SIG-M5 (cell line): ENCODE measurements at regions not wholly inside any gene's neighbourhood (a gene's known extent, or its start where the extent isn't known, plus 50 kb on each side); places are given as distances from the start of the nearest gene placed in this dataset.

Experiments
- DNase-seq: peaks from one replicate; lab custom pipeline; 2025; lab: John Stamatoyannopoulos, UW

- no peak for DNase-seq
Measured at GRCh38 chr9:113646946-113647914, 183.7 kb downstream of the RGS3 start.

- no peak for DNase-seq
Measured at GRCh38 chr9:113648048-113648447, 184.5 kb downstream of the RGS3 start.

DNA sequence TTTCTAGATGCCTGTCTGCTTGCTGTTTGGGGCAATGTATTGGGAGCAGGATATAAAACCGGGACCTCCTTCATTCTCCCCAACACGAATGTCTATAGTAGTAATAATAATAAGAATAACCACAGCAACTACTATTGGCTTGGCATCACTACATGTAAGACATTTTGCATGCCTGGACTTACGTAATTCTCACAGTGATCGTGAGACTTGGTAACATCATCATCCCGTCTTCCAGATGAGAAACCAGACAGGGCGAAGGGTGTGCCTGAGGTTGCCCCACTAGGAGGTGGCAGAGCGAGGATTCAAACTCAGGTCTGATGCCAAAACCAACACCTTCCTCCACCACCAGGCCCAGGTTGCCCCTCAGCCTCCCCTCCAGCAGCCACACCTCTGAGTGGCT is 185.1 kb downstream of the RGS3 start:
- no peak for DNase-seq

DNA sequence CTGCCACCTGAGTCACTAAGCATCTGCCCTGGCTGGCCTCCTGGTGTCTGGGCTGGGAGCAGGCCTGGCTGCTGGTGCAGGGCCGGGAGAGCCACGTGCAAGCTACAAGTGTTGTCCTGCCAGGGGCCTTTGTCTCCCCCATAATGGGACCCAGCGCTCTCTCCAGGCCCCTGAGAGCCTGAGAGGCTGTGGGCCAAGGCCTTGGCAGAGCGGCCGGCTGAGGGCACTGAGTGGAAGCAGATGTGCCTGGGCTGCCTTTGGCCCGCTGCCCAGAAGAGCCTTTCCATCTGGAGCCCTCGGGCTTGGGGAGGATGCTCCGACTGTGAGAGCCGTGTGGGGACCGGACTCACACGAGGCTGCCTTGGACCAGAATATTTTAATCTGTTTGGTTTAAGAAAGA is 185.5 kb downstream of the RGS3 start:
- no peak for DNase-seq

- DNase-seq: no peak
Measured at GRCh38 chr9:113649855-113650206, 186.3 kb downstream of the RGS3 start.

DNA sequence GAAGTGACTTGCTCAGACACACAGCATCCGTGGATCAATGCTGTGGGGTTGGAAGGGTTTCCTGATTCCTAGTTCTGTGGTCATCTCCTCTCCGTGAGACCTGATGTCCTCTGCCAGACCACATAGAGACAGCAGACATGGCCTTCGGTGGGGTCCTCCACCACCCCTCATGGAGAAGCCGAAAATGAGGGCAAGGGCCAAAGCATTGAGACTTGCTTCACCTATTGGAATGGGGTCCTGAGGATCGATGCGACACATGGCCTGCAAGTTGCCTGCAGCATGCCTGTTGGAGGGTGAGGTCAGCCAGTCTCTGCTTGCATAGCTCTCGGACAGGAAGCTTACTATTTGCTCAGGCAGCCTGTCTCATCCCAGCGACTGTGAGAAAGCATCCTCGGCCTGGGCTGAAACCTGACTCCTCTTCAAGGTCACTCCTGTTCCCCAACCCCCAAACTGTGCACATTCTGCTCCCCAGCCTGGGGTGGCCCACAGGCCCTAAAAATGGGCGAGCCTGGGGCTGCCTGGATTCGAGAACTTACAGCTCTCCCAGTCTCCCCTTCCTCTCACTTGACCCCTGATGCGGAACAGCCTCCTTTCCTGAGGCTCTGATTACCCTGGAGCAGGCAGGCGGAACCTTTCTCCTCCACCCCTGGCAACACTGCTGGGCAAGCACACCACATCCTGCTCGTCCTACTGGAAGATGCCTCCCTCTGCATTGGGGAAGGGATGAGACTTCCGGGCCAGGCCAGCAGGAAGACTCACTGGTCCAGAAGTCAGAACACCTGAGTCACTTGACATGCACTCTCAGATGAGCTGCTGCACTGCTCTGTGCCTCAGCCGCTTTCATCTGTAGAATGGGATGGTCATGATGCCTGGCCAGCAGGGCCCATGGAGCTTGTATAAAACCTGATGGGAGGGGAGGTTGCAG is 186.9 kb downstream of the RGS3 start:
- no peak for DNase-seq

DNA sequence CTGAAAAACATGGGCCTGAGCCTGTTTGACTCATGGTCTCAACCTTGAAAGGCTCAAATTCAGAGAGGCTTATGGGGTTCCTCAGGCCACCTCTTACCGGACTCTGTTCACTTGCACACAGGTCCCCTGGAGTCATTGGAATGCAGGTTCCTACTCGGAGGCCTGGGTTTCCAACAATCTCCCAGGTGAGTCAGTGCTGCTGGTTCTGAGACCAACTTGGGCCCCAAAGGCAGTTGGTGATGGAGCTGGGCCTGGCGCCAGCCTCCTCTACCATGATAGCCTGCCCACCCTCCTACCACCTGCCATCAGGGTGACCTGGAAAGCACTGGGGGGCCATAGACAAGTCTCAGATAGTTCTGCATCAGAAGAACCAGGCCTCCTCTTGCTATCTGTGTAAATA is 188.4 kb downstream of the RGS3 start:
- DNase-seq: no peak

DNA sequence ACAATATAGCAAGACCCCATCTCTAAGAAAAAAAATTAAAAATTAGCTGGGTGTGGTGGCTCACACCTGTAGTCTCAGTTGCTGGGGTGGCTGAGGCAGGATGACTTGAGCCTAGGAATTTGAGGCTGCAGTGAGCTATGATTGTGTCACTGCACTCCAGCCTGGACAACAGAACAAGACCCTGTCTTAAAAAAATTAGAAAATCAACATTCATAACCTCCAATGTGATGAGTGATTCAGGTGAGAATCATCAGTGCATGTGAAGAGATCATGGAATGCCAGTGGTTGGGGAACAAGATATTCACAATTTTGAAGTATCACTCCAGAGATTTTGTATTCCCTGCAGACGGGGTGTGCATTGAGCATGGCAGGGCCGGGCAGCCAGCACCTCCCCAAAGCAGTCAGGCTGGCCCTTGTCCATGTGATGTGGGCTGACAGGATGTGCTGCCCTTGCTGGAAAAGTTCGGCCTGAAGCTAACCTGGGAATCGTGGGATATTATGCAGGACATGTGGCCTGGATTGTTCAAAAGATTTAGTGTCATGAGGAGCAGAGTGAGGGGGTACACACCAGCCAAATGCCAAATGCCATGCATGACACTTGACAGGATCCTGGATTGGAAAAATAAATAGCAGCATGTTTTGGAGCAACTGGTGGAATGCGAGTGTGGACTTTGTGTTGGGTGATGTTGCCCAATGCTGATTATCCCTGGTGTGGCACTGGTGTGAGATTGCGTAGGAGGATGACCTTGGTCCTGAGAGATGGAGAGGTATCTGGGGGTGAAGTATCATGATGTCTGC is 189.0 kb downstream of the RGS3 start:
- DNase-seq: no peak

- DNase-seq: no peak
Measured at GRCh38 chr9:113653746-113654604, 190.4 kb downstream of the RGS3 start.

GRCh38 chr9:113654605-113655428 is 191.3 kb downstream of the RGS3 start:
- no peak for DNase-seq

DNA sequence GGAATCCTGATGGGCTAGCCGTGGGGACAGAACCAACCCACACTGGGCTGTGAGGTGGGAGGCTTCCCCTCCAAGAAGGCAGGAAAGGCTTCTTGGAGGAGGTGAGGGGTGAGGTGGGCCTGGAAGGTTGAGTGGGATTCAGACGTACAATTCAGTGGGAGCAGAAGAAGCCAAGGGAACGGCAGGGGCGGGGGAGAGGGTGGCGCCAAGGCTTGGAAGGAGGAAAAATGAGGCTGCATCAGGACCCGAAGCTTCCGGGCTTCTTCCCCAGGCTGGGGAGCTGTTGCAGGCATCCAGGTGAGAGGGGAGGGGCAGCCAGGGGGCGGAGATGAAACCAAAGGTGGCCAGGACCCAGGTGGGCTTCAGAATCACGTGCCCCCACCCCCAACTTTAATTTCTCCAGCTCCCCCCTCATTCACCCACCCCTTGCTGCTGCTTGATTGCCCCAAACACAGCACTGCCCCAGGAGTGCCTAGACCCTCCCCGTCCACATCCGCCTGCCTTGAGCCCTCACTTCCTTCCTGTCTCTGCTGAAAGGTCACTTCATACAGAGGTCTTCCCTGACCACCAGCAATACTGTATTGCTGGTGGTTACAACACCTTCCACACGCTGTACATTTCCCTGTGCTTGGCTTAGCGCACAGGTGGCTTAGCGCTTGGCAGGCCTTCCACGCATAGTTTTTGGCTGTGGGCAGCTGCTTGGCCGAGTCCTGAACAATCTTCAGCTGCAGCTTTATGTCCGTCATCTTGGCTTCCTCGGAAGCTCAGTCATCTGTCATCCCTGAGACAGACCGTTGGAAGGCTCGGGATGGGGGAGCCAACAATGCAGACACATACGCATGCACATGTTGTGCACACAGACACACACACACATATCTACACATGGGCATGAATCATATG is 193.5 kb downstream of the RGS3 start:
- DNase-seq: no peak

- DNase-seq: no peak
Measured at GRCh38 chr9:113657765-113658544, 194.4 kb downstream of the RGS3 start.

DNA sequence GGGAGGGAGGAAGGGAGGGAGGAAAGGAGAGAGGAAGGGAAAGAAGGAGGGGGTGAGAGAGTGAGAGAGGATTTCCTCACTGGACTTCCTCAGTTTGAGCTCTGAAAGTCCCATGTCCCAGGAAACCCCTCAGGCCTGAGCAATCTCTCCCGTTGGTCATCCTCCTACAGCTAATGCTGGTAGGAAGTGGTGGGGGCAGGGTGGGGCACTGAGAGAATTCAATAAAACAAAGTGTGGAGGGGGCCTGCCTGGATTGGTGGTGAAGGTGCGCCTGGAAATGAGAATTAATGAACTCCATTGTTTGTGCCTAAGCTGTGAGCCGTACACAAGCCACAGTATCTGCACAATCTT is 195.0 kb downstream of the RGS3 start:
- DNase-seq: no peak

- DNase-seq: no peak
Measured at GRCh38 chr9:113659039-113659438, 195.5 kb downstream of the RGS3 start.

DNA sequence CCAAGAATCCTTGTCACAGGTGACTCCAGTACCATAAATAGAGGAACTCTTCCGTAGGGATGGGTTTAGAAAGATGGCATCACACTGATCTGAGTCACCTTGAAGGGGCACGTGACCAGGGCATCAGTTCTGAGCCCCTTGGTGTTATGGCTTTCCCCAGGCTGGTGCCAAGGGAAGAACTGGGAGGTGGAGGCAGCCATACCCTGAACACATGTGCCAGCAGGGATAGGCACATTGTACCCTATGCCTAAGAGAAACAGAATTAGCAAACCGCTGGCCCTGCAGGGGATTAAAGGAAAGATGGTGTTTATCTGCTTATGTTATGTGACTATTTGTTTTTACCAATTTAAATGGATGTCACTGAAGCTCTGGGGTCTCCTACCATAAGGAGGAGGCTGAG is 196.2 kb downstream of the RGS3 start:
- DNase-seq: no peak

- DNase-seq: no peak
Measured at GRCh38 chr9:113660196-113660595, 196.7 kb downstream of the RGS3 start.

GRCh38 chr9:113661074-113661473 is 197.5 kb downstream of the RGS3 start:
- no peak for DNase-seq

GRCh38 chr9:113664181-113664875 is 200.8 kb downstream of the RGS3 start:
- DNase-seq: no peak
